ENCODE measurements at regions not wholly inside any gene's neighbourhood (a gene's known extent, or its start where the extent isn't known, plus 50 kb on each side); places are given as distances from the start of the nearest gene placed in this dataset.

- TF ChIP-seq CTCF (IDR thresholded peaks at IDR 0.05): no peak
- no peaks in the 10 kb centered on the region for H3K9me3 ChIP-seq (replicated peaks in 1 of 2; ENCODE audit: control insufficient read depth in 1 of 2, insufficient read depth in 1 of 2, low read length in 2 of 2)
- intact Hi-C loops (cut with micrococcal nuclease): no loop called here
- Mint-ChIP-seq H3K36me3 (no peaks in the 10 kb centered on the region), H3K4me1 (peaks cover 19% of the 10 kb centered on the region), H3K9me3 (peaks cover 0 to 3% (median 1%) of the 10 kb centered on the region in 7 donors), H3K4me3 (no peak overlapping the region), H3K27ac (no peak overlapping the region), H3K27me3 (ENCODE audit: low read depth in 3 of 3) (peaks cover 2 to 9% (median 6%) of the 10 kb centered on the region in 3 donors)
- H3K27me3 ChIP-seq (ENCODE audit: control insufficient read depth in 2 of 2, insufficient read depth in 2 of 2, low read length in 2 of 2): no peaks in the 10 kb centered on the region
- WGBS (ENCODE audit: insufficient coverage): 94% methylated on average over 2 of the region's 3 CpGs
- DNase-seq: no peak
- no peak overlapping the region for H3K27ac ChIP-seq (ENCODE audit: low read depth in 1 of 2, low read length in 2 of 2)
- no peak overlapping the region for H3K4me3 ChIP-seq (replicated peaks in 1 of 3; ENCODE audit: low read depth in 2 of 3, low read length in 3 of 3)
- H3K4me2 ChIP-seq (replicated peaks; ENCODE audit: extremely low read depth, low read length, poor library complexity, severe bottlenecking): no peak overlapping the region
- peaks cover 10 to 13% of the 10 kb centered on the region in 2 donors for H3K4me1 ChIP-seq (ENCODE audit: control insufficient read depth in 1 of 2, insufficient read depth in 2 of 2, low read length in 2 of 2)
- no peaks in the 10 kb centered on the region for H3K79me2 ChIP-seq (ENCODE audit: insufficient read depth, low read length)
- no peaks in the 10 kb centered on the region for H4K20me1 ChIP-seq (ENCODE audit: insufficient read depth, low read length)
- H2AFZ ChIP-seq (ENCODE audit: insufficient read depth, low read depth, low read length, poor library complexity, severe bottlenecking): no peak overlapping the region
- no peaks in the 10 kb centered on the region for H3K36me3 ChIP-seq (replicated peaks in 1 of 2; ENCODE audit: control insufficient read depth in 1 of 2, insufficient read depth in 2 of 2, low read length in 2 of 2)
- H3K9ac ChIP-seq (ENCODE audit: insufficient read depth, low read length, poor library complexity, severe bottlenecking): no peak overlapping the region
These were observed 222.2 kb downstream of the FOXO1 start for GRCh38 chr13:40444241-40444640.

GRCh38 chr13:40445557-40445990, 220.9 kb downstream of the FOXO1 start:
- no peaks in the 10 kb centered on the region for H3K36me3 Mint-ChIP-seq
- peak overlapping the region; percentile 75 to 92 (median 84) for H3K27ac Mint-ChIP-seq
- peak overlapping the region; percentile 0 for H3K4me2 ChIP-seq (replicated peaks; ENCODE audit: extremely low read depth, low read length, poor library complexity, severe bottlenecking)
- no peaks in the 10 kb centered on the region for H3K9me3 ChIP-seq (replicated peaks in 1 of 2; ENCODE audit: control insufficient read depth in 1 of 2, insufficient read depth in 1 of 2, low read length in 2 of 2)
- H3K79me2 ChIP-seq (ENCODE audit: insufficient read depth, low read length): no peaks in the 10 kb centered on the region
- no peaks in the 10 kb centered on the region for H4K20me1 ChIP-seq (ENCODE audit: insufficient read depth, low read length)
- intact Hi-C loops (cut with micrococcal nuclease): no loop called here
- no peak overlapping the region for H2AFZ ChIP-seq (ENCODE audit: insufficient read depth, low read depth, low read length, poor library complexity, severe bottlenecking)
- H3K9ac ChIP-seq (ENCODE audit: insufficient read depth, low read length, poor library complexity, severe bottlenecking): no peak overlapping the region
- 17% methylated on average over 7 of the region's 11 CpGs for WGBS (ENCODE audit: insufficient coverage)
- H3K4me3 Mint-ChIP-seq: peak overlapping the region in 1 of 2 donors; percentile 79
- H3K9me3 Mint-ChIP-seq: peaks cover 0 to 7% (median 2%) of the 10 kb centered on the region in 7 donors
- H3K4me1 ChIP-seq (ENCODE audit: control insufficient read depth in 1 of 2, insufficient read depth in 2 of 2, low read length in 2 of 2): peaks cover 10 to 13% of the 10 kb centered on the region in 2 donors
- DNase-seq: peak; percentile 89 to 96 (median 91)
- H3K27ac ChIP-seq (ENCODE audit: low read depth in 1 of 2, low read length in 2 of 2): peak overlapping the region; percentile 59 to 71
- H3K4me3 ChIP-seq (replicated peaks in 1 of 3; ENCODE audit: low read depth in 2 of 3, low read length in 3 of 3): no peak overlapping the region
- no peak for TF ChIP-seq CTCF (IDR thresholded peaks at IDR 0.05)
- no peaks in the 10 kb centered on the region for H3K27me3 ChIP-seq (ENCODE audit: control insufficient read depth in 2 of 2, insufficient read depth in 2 of 2, low read length in 2 of 2)
- H3K27me3 Mint-ChIP-seq (ENCODE audit: low read depth in 3 of 3): peaks cover 2 to 9% (median 6%) of the 10 kb centered on the region in 3 donors
- peaks cover 14% of the 10 kb centered on the region for H3K4me1 Mint-ChIP-seq
- H3K36me3 ChIP-seq (replicated peaks in 1 of 2; ENCODE audit: control insufficient read depth in 1 of 2, insufficient read depth in 2 of 2, low read length in 2 of 2): no peaks in the 10 kb centered on the region
